Osteoblast (primary cell): ENCODE measurements at regions not wholly inside any gene's neighbourhood (a gene's known extent, or its start where the extent isn't known, plus 50 kb on each side); places are given as distances from the start of the nearest gene placed in this dataset.

Source experiments
- DNase-seq: peaks from one replicate; pipeline ENCODE4 v3.0.0; 2011; ENCODE audit warnings: low spot score, mixed read lengths; ENCODE audit not compliant: insufficient read length; ENCODE audit errors: missing footprints
- H2AFZ ChIP-seq: 2 replicates; pipeline ENCODE4 v1.6.0; 2011; ENCODE audit warnings: mild to moderate bottlenecking, low read length
- H3K27ac ChIP-seq: 2 replicates; pipeline ENCODE4 v1.5.1; 2011; ENCODE audit warnings: mild to moderate bottlenecking, low read depth, low read length, moderate library complexity
- H3K27me3 ChIP-seq: 2 replicates; pipeline ENCODE4 v1.6.0; 2012; ENCODE audit warnings: mild to moderate bottlenecking, control low read depth, inconsistent platforms, low read length, moderate library complexity; ENCODE audit not compliant: insufficient read depth
- H3K36me3 ChIP-seq: 2 replicates; pipeline ENCODE4 v1.5.1; 2011; ENCODE audit warnings: mild to moderate bottlenecking, low read length, control low read depth, moderate library complexity; ENCODE audit not compliant: insufficient read depth
- H3K4me1 ChIP-seq: 2 replicates; pipeline ENCODE4 v1.5.1; 2011; ENCODE audit warnings: mild to moderate bottlenecking, low read length, control low read depth, moderate library complexity; ENCODE audit not compliant: insufficient read depth
- H3K4me2 ChIP-seq: 2 replicates; pipeline ENCODE4 v1.6.0; 2011; ENCODE audit warnings: mild to moderate bottlenecking, low read length; ENCODE audit not compliant: insufficient read depth
- H3K4me3 ChIP-seq: fragments of 200-600 bp; sonication (generic); 3 replicates; pipeline ENCODE4 v1.5.1; 2012; ENCODE audit warnings: mild to moderate bottlenecking, low read length, inconsistent platforms; ENCODE audit not compliant: insufficient read depth
- H3K79me2 ChIP-seq: 2 replicates; pipeline ENCODE4 v1.6.0; 2012; ENCODE audit warnings: mild to moderate bottlenecking, low read length, control low read depth, inconsistent platforms; ENCODE audit not compliant: insufficient read depth
- H3K9me3 ChIP-seq: 2 replicates; pipeline ENCODE4 v1.5.1; 2011; ENCODE audit warnings: low read depth, low read length, control low read depth
- H4K20me1 ChIP-seq: 2 replicates; pipeline ENCODE4 v1.6.0; 2012; ENCODE audit warnings: mild to moderate bottlenecking, low read length, control low read depth; ENCODE audit not compliant: insufficient read depth
- CTCF ChIP-seq: IDR thresholded peaks from 2 replicates; pipeline ENCODE4 v1.5.1; 2011; ENCODE audit warnings: mild to moderate bottlenecking, low read depth, low read length, moderate library complexity; ENCODE audit errors: extremely low read depth

DNA sequence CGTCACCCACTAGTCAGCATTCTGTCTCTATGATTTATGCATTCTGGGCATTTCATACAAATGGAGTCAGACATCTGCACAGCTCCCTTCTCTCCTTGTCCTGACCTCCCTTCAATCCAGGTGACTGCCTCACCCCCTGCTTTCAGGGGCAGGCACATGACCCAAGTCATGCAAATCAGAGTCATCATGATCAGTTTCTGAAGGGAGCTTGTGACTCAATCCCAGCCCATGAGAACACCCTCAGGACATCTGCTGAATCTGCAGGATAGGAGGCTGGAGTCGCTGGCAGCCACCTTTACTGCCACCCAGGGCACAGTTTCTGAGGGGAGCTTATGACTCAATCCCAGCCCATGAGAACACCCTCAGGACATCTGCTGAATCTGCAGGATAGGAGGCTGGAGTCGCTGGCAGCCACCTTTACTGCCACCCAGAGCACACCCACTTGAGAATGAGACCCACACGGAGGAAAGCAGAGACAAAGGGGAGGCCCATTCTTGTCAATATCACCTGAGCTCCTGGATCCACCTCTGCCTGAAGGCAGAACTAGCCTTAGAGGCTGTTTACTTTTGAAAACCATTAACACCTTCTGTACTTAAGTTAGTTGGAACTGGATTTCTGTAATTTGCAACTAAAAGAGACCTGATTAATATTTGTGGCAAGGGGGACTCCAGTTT is 62.3 kb upstream of the SLC25A33 start:
- H2AFZ ChIP-seq = no peak overlapping the region
- H3K4me3 ChIP-seq = no peak overlapping the region
- DNase-seq = no peak
- no peaks in the 10 kb centered on the region for H3K36me3 ChIP-seq
- TF ChIP-seq CTCF = no peak
- no peaks in the 10 kb centered on the region for H3K79me2 ChIP-seq
- H3K4me2 ChIP-seq = no peak overlapping the region
- peaks cover 8% of the 10 kb centered on the region for H3K27me3 ChIP-seq
- no peaks in the 10 kb centered on the region for H4K20me1 ChIP-seq
- peaks cover 4% of the 10 kb centered on the region for H3K4me1 ChIP-seq
- no peak overlapping the region for H3K27ac ChIP-seq
- H3K9me3 ChIP-seq = no peaks in the 10 kb centered on the region

GRCh38 chr1:9477535-9477934 is 61.7 kb upstream of the SLC25A33 start:
- Histone ChIP-seq H3K4me3 (no peak overlapping the region), H3K27me3 (peaks cover 9% of the 10 kb centered on the region), H3K79me2 (no peaks in the 10 kb centered on the region), H2AFZ (no peak overlapping the region), H3K9me3 (no peaks in the 10 kb centered on the region), H4K20me1 (no peaks in the 10 kb centered on the region), H3K4me1 (peaks cover 4% of the 10 kb centered on the region), H3K36me3 (no peaks in the 10 kb centered on the region), H3K27ac (no peak overlapping the region), H3K4me2 (no peak overlapping the region)
- no peak for TF ChIP-seq CTCF
- no peak for DNase-seq

- H3K27me3 ChIP-seq = peaks cover 7% of the 10 kb centered on the region
- H3K4me3 ChIP-seq = no peak overlapping the region
- no peak for DNase-seq
- no peaks in the 10 kb centered on the region for H3K9me3 ChIP-seq
- no peaks in the 10 kb centered on the region for H3K4me1 ChIP-seq
- no peaks in the 10 kb centered on the region for H3K36me3 ChIP-seq
- H2AFZ ChIP-seq = no peak overlapping the region
- H3K79me2 ChIP-seq = no peaks in the 10 kb centered on the region
- TF ChIP-seq CTCF = no peak
- H3K27ac ChIP-seq = no peak overlapping the region
- H4K20me1 ChIP-seq = no peaks in the 10 kb centered on the region
- H3K4me2 ChIP-seq = no peak overlapping the region
Observed at GRCh38 chr1:9478021-9478420, 61.2 kb upstream of the SLC25A33 start.

DNA sequence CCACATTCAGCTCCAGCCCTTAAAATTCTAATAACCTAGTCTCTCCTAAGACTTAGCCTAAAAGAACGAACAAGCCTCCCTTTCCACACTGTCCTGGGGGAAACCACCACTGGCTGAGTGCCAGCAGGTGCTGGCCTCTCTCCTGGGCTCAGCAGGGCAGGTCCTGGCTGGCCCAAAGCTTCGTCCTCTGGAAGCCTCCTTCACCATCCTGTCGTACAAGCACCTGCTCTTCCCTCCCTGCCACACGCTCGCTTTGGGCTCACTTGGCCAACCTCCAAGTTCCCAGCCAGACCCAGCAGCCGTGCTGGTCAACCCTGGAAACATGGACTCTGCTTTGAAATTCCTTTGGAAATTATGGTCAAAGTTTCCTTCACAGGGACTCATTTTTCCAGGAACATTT is 58.2 kb upstream of the SLC25A33 start:
- no peak overlapping the region for H3K27ac ChIP-seq
- no peaks in the 10 kb centered on the region for H3K79me2 ChIP-seq
- no peak overlapping the region for H2AFZ ChIP-seq
- H3K27me3 ChIP-seq = peaks cover 8% of the 10 kb centered on the region
- H4K20me1 ChIP-seq = no peaks in the 10 kb centered on the region
- H3K9me3 ChIP-seq = no peaks in the 10 kb centered on the region
- H3K4me2 ChIP-seq = no peak overlapping the region
- no peak overlapping the region for H3K4me3 ChIP-seq
- no peaks in the 10 kb centered on the region for H3K4me1 ChIP-seq
- no peak for TF ChIP-seq CTCF
- H3K36me3 ChIP-seq = no peaks in the 10 kb centered on the region
- DNase-seq = no peak
